CD4-positive, alpha-beta T cell (primary cell): ENCODE measurements at regions not wholly inside any gene's neighbourhood (a gene's known extent, or its start where the extent isn't known, plus 50 kb on each side); places are given as distances from the start of the nearest gene placed in this dataset.

ENCODE experiments used
- ATAC-seq: fragments of 200-7000 bp; cut with Tn5 transposase; one replicate; pipeline ENCODE4 v1.10.0; 2022; ENCODE audit warnings: mild to moderate bottlenecking; ENCODE audit not compliant: poor library complexity
- CTCF ChIA-PET: fragments of 350-600 bp; sonication (Branson Sonifier 250); formaldehyde crosslinking; loops from one replicate; lab custom pipeline; 2021; ENCODE audit warnings: antibody characterized with exemption, inconsistent platforms; lab: Charles Lee
- POLR2A ChIA-PET: fragments of 350-600 bp; sonication (Branson Sonifier 250); formaldehyde crosslinking; loops from one replicate; lab custom pipeline; 2021; ENCODE audit warnings: antibody characterized with exemption, inconsistent platforms; lab: Charles Lee
- DNase-seq, 14 experiments: peaks; one replicate each; pipeline ENCODE4 v3.0.0-alpha.2; 2013 to 2020; ENCODE audit warnings: mixed read lengths in 2 of 14
- H3K27ac ChIP-seq, 2 donors: one replicate each; pipeline versions ENCODE4 v1.5.1 to v1.7.0; 2013; ENCODE audit warnings: low read length in 2 of 2, low read depth in 1 of 2, mild to moderate bottlenecking in 1 of 2
- H3K27me3 ChIP-seq, 2 experiments: 1 replicate in 1 of 2; 2 replicates in 1 of 2; pipeline versions ENCODE4 v1.6.1 to v1.7.0; 2013; ENCODE audit warnings: low read length in 2 of 2, control low read depth in 1 of 2, mild to moderate bottlenecking in 1 of 2, moderate library complexity in 1 of 2; ENCODE audit not compliant: insufficient read depth in 2 of 2, control insufficient read depth in 1 of 2
- H3K36me3 ChIP-seq: one replicate; pipeline ENCODE4 v1.6.1; 2013; ENCODE audit warnings: low read length, control low read depth; ENCODE audit not compliant: insufficient read depth
- H3K4me1 ChIP-seq: one replicate; pipeline ENCODE4 v1.6.1; 2013; ENCODE audit warnings: low read length, control low read depth; ENCODE audit not compliant: insufficient read depth
- H3K4me3 ChIP-seq: one replicate; pipeline ENCODE4 v1.5.1; 2013; ENCODE audit warnings: mild to moderate bottlenecking, low read length, moderate library complexity
- H3K9me3 ChIP-seq, 2 experiments: 1 replicate in 1 of 2; 2 replicates in 1 of 2; pipeline versions ENCODE4 v1.6.1 to v1.7.0; 2013; ENCODE audit warnings: low read length in 2 of 2, mild to moderate bottlenecking in 2 of 2, control low read depth in 1 of 2, moderate library complexity in 1 of 2; ENCODE audit not compliant: control insufficient read depth in 1 of 2, insufficient read depth in 1 of 2
- H3K27ac Mint-ChIP-seq: one replicate; pipeline ENCODE4 v1.8.0; 2020; ENCODE audit warnings: mixed read lengths
- H3K27me3 Mint-ChIP-seq: one replicate; pipeline ENCODE4 v1.8.0; 2021; ENCODE audit warnings: mixed read lengths
- H3K36me3 Mint-ChIP-seq: one replicate; pipeline ENCODE4 v1.8.0; 2021; ENCODE audit warnings: low read depth, mixed read lengths
- H3K4me1 Mint-ChIP-seq: one replicate; pipeline ENCODE4 v1.8.0; 2021; ENCODE audit warnings: low read depth, mixed read lengths
- H3K4me3 Mint-ChIP-seq: one replicate; pipeline ENCODE4 v1.8.0; 2020; ENCODE audit warnings: mild to moderate bottlenecking, mixed read lengths
- H3K9me3 Mint-ChIP-seq: one replicate; pipeline ENCODE4 v1.8.0; 2020; ENCODE audit warnings: mixed read lengths
- intact Hi-C, 2 experiments: fragments of 100-400 bp; cut with DNase I in 1 of 2; cut with micrococcal nuclease in 1 of 2; formaldehyde crosslinking; loops; one replicate each; pipeline versions ENCODE4 v1.15.1 to v1.9.0; 2023 to 2025; cut with DNase I, micrococcal nuclease
- TF ChIP-seq, protein P1 (sequence below): fragments of 200-600 bp; IDR thresholded peaks from one replicate; pipeline ENCODE4 v1.8.0; 2022; ENCODE audit warnings: antibody characterized with exemption, mild to moderate bottlenecking

DNA sequence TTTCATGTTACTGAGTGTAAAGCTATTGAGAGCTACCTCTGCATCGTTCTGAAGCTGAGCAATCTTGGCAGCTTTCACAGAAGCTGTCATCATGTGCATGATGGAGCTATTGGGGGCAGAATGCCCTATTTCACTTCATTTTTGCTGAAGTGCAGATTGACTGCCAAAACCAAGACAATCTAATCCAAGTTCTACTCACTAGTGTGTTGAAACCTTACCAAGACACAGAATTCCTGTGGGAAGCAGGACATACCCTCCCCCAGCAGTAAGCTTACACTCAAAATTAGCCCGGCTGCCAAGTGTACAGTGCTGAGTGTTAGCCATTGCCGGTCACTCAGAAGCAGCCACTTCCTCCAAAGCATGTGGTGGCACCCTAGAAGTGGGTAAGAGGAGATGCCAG is 177.3 kb upstream of the TENT5A start:
- Histone ChIP-seq H3K27ac (no peak overlapping the region), H3K4me1 (no peaks in the 10 kb centered on the region), H3K36me3 (no peaks in the 10 kb centered on the region), H3K27me3 (no peaks in the 10 kb centered on the region), H3K4me3 (no peak overlapping the region), H3K9me3 (no peaks in the 10 kb centered on the region)
- DNase-seq (no peak), ATAC-seq (no peak)
- H3K4me1 Mint-ChIP-seq, result no peaks in the 10 kb centered on the region
- no peaks in the 10 kb centered on the region for H3K9me3 Mint-ChIP-seq
- no peaks in the 10 kb centered on the region for H3K27me3 Mint-ChIP-seq
- CTCF ChIA-PET, result no interaction called here
- H3K36me3 Mint-ChIP-seq, result no peaks in the 10 kb centered on the region
- POLR2A ChIA-PET, result no interaction called here
- TF ChIP-seq, protein P1, sequence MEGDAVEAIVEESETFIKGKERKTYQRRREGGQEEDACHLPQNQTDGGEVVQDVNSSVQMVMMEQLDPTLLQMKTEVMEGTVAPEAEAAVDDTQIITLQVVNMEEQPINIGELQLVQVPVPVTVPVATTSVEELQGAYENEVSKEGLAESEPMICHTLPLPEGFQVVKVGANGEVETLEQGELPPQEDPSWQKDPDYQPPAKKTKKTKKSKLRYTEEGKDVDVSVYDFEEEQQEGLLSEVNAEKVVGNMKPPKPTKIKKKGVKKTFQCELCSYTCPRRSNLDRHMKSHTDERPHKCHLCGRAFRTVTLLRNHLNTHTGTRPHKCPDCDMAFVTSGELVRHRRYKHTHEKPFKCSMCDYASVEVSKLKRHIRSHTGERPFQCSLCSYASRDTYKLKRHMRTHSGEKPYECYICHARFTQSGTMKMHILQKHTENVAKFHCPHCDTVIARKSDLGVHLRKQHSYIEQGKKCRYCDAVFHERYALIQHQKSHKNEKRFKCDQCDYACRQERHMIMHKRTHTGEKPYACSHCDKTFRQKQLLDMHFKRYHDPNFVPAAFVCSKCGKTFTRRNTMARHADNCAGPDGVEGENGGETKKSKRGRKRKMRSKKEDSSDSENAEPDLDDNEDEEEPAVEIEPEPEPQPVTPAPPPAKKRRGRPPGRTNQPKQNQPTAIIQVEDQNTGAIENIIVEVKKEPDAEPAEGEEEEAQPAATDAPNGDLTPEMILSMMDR, result no peak
- no peak overlapping the region for H3K4me3 Mint-ChIP-seq
- no peak overlapping the region for H3K27ac Mint-ChIP-seq
- intact Hi-C loops, result no loop called here

DNA sequence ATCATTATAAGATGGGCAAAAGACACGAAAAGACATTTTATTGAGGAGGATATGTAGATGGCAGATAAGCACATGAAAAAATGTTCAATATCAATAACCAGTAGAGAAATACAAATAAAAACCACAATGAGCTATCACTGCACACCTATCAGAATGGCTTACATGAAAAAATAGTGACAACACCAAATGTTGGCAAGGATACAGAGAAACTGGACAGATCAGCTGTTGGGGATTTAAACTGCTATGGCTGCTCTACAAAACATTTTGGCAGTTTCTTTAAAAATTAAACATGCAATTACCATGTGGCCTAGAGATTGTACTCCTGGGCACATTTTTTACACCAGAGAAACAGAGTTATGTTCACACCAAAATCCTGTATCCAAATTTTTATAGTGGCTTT is 172.7 kb upstream of the TENT5A start:
- Mint-ChIP-seq H3K36me3 (no peaks in the 10 kb centered on the region), H3K27me3 (no peaks in the 10 kb centered on the region), H3K27ac (no peak overlapping the region), H3K9me3 (no peaks in the 10 kb centered on the region), H3K4me3 (no peak overlapping the region), H3K4me1 (no peaks in the 10 kb centered on the region)
- no peak for ATAC-seq
- H3K27me3 ChIP-seq, result no peaks in the 10 kb centered on the region
- intact Hi-C loops, result no loop called here
- TF ChIP-seq, protein P1, result no peak
- H3K4me1 ChIP-seq, result no peaks in the 10 kb centered on the region
- DNase-seq, result no peak
- no peaks in the 10 kb centered on the region for H3K9me3 ChIP-seq
- POLR2A ChIA-PET, result no interaction called here
- H3K36me3 ChIP-seq, result no peaks in the 10 kb centered on the region
- CTCF ChIA-PET, result no interaction called here
- H3K27ac ChIP-seq, result no peak overlapping the region
- no peak overlapping the region for H3K4me3 ChIP-seq

DNA sequence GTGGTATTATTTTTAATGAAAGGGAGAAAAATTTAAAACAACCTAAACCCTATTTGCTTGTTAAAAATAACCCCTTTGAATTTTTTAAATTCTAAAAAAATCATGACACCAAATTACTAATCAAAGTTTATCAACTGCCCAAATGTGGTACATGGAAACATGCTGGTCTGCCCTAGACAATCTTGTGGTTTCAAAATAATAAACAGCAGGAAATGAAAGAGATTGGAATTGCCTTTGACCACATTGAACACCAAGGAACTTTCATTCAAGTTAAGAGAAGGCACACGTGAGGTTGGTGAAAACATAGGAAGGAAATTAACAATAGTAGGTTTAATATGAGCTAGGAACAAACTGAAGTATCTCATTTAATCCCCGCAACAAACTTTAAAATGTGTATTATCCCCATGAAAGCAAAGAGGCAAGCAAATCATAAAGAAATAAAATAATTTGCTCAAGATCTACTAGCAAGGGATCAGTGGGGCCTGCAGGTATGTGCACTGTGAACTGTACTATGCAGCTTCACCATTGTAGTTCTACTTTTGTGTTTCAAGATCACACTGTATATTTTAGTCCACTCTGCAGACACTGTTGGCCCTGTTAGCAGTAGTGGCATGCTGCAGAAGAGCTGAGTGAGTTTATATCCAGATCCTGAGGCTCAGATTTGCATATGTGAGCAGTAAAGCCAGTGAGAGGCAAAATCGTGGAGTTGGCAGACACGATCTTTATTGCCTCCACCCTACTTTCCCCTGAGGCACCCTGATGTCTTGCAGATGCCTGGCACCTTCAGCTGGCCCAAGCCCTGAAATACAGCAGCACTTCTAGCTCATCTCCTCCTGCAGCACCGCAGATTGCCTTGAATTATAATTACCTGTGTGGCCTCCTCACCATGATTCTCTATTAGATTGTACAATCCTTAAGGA is 157.8 kb upstream of the TENT5A start:
- Mint-ChIP-seq H3K4me1 (no peaks in the 10 kb centered on the region), H3K27me3 (no peaks in the 10 kb centered on the region)

More for the DNA sequence above, 157.8 kb upstream of the TENT5A start:
- Histone ChIP-seq H3K4me3 (no peak overlapping the region), H3K27me3 (no peaks in the 10 kb centered on the region), H3K9me3 (no peaks in the 10 kb centered on the region), H3K27ac (no peak overlapping the region), H3K36me3 (no peaks in the 10 kb centered on the region), H3K4me1 (no peaks in the 10 kb centered on the region)
- DNase-seq, result no peak
- TF ChIP-seq, protein P1, result no peak
- intact Hi-C loops, result no loop called here
- ATAC-seq, result no peak
- POLR2A ChIA-PET, result no interaction called here
- CTCF ChIA-PET, result interaction anchor here (0.7 kb wide), 1 partner anchor 490 kb away, joined by 3 read pairs; no protein-coding TSS in a partner anchor
- no peak overlapping the region for H3K27ac Mint-ChIP-seq
- H3K36me3 Mint-ChIP-seq, result no peaks in the 10 kb centered on the region
- H3K9me3 Mint-ChIP-seq, result no peaks in the 10 kb centered on the region
- no peak overlapping the region for H3K4me3 Mint-ChIP-seq
